Smooth muscle cell (in vitro differentiated cells): ENCODE measurements at regions not wholly inside any gene's neighbourhood (a gene's known extent, or its start where the extent isn't known, plus 50 kb on each side); places are given as distances from the start of the nearest gene placed in this dataset.
"Not testable (repeated sequence)": the region's sequence is repeated elsewhere in the genome, so short reads cannot be mapped to it uniquely, and the experiment has no call there.

Experiments used
- DNase-seq: peaks from one replicate; lab custom pipeline; 2025; ENCODE audit not compliant: unreplicated experiment; lab: John Stamatoyannopoulos, UW
- H2AFZ ChIP-seq: fragments of 200-600 bp; sonication (generic); 2 replicates; pipeline ENCODE4 v1.6.0; 2016; ENCODE audit warnings: antibody characterized with exemption, low read depth, mild to moderate bottlenecking
- H3F3A ChIP-seq: fragments of 200-600 bp; sonication (generic); 2 replicates; pipeline ENCODE4 v1.6.0; 2017; ENCODE audit warnings: antibody characterized with exemption, low read depth
- H3K27ac ChIP-seq: fragments of 200-600 bp; sonication (generic); 2 replicates; pipeline ENCODE4 v1.5.1; 2016; ENCODE audit warnings: low read depth, mild to moderate bottlenecking
- H3K27me3 ChIP-seq: fragments of 200-600 bp; sonication (generic); 2 replicates; pipeline ENCODE4 v1.6.1; 2016; ENCODE audit warnings: low read depth, mild to moderate bottlenecking
- H3K36me3 ChIP-seq: fragments of 200-600 bp; sonication (generic); 2 replicates; pipeline ENCODE4 v1.5.1; 2016; ENCODE audit warnings: low read depth
- H3K4me1 ChIP-seq: fragments of 200-600 bp; sonication (generic); 2 replicates; pipeline ENCODE4 v1.5.1; 2016; ENCODE audit warnings: low read depth
- H3K4me2 ChIP-seq: fragments of 200-600 bp; sonication (generic); 2 replicates; pipeline ENCODE4 v1.6.0; 2016; ENCODE audit warnings: mild to moderate bottlenecking
- H3K4me3 ChIP-seq: fragments of 200-600 bp; sonication (generic); 2 replicates; pipeline ENCODE4 v1.5.1; 2016; ENCODE audit warnings: mild to moderate bottlenecking
- H3K79me2 ChIP-seq: fragments of 200-600 bp; sonication (generic); 2 replicates; pipeline ENCODE4 v1.6.0; 2016; ENCODE audit warnings: low read depth, mild to moderate bottlenecking
- H3K9ac ChIP-seq: fragments of 200-600 bp; sonication (generic); 2 replicates; pipeline ENCODE4 v1.6.0; 2016; ENCODE audit warnings: low read depth
- H3K9me3 ChIP-seq: fragments of 200-600 bp; sonication (generic); replicated peaks from 2 replicates; pipeline ENCODE4 v1.5.1; 2016; ENCODE audit warnings: low read depth
- H4K20me1 ChIP-seq: fragments of 200-600 bp; sonication (generic); 2 replicates; pipeline ENCODE4 v1.6.0; 2016; ENCODE audit warnings: low read depth
- WGBS: methylation state at CpG from one replicate; pipeline ENCODE4 v1.1.7; 2016; ENCODE audit warnings: low lambda C conversion rate; 5-methylcytosine and 5-hydroxymethylcytosine counted together

GRCh38 chr1:146387750-146388469 is 159.1 kb upstream of the NOTCH2NLA start:
- DNase-seq, H3K27me3 ChIP-seq, H3F3A ChIP-seq, H2AFZ ChIP-seq, H3K36me3 ChIP-seq, H3K4me3 ChIP-seq, H4K20me1 ChIP-seq, H3K4me1 ChIP-seq, H3K79me2 ChIP-seq, H3K9me3 ChIP-seq, H3K9ac ChIP-seq: not testable (repeated sequence)
- Histone ChIP-seq H3K4me2 (peak overlapping the region; percentile 35), H3K27ac (peak overlapping the region; percentile 95)
- 48% methylated on average over 9 of the region's 10 CpGs for WGBS

GRCh38 chr1:146386851-146387749 is 158.3 kb upstream of the NOTCH2NLA start:
- not testable (repeated sequence) for H3K27me3 ChIP-seq, H3K79me2 ChIP-seq, H3F3A ChIP-seq, H3K36me3 ChIP-seq, H3K9me3 ChIP-seq, H3K4me1 ChIP-seq, DNase-seq, H4K20me1 ChIP-seq
- peak overlapping the region; percentile 68 for H3K4me3 ChIP-seq
- peak overlapping the region; percentile 92 for H3K9ac ChIP-seq
- H2AFZ ChIP-seq = peak overlapping the region; percentile 85
- peak overlapping the region; percentile 89 for H3K4me2 ChIP-seq
- H3K27ac ChIP-seq = peak overlapping the region; percentile 95
- 2% methylated on average over 30 of the region's 39 CpGs for WGBS

GRCh38 chr1:146381196-146381595 is 152.4 kb upstream of the NOTCH2NLA start:
- 34% methylated on average over 7 of the region's 7 CpGs for WGBS
- not testable (repeated sequence) for H3K27me3 ChIP-seq, H3F3A ChIP-seq, H3K4me1 ChIP-seq, H3K4me2 ChIP-seq, H4K20me1 ChIP-seq, H3K27ac ChIP-seq, H3K4me3 ChIP-seq, H3K9me3 ChIP-seq, H3K79me2 ChIP-seq, H3K36me3 ChIP-seq, H3K9ac ChIP-seq, DNase-seq, H2AFZ ChIP-seq

DNA sequence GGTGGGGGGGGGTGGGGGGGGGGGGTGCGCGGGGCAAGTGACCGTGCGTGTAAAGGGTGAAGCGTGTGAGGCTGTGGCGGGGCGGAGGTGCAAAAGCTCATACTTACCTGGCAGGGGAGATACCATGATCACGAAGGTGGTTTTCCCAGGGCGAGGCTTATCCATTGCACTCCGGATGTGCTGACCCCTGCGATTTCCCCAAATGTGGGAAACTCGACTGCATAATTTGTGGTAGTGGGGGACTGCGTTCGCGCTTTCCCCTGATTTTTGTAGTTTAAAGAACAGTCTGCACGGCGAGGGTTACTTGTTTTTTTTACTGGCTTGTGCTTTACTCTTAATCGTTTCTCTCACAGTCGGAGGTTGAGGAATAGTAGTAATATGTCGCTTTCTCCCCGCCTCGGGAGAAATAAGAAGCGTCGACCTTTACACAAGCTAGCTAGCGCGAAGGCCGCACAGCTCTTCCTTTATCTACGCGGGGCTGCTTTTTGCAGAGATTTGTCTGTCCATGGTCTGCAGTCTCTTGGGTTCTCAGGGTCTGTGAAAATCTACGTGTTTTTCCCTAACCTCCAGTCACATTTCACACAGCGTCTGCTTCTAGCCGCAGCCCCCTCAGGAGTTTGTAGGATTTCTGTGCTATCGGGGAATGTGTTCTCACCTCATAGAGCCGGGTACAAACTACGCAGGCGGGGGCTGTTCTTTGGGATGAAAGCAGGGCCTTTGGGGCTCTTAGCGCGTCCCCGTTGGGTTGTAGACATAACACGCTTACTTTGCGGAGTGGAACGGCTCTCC is 148.1 kb upstream of the NOTCH2NLA start:
- 2% methylated on average over 35 of the region's 42 CpGs for WGBS
- DNase-seq = peak; percentile 59
- not testable (repeated sequence) for H3K27me3 ChIP-seq, H2AFZ ChIP-seq, H3K9me3 ChIP-seq, H3K36me3 ChIP-seq, H3K4me1 ChIP-seq, H3F3A ChIP-seq, H3K79me2 ChIP-seq, H4K20me1 ChIP-seq
- Histone ChIP-seq H3K9ac (peak overlapping the region; percentile 70), H3K27ac (peak overlapping the region; percentile 83), H3K4me3 (peak overlapping the region; percentile 51), H3K4me2 (peak overlapping the region; percentile 75)

DNA sequence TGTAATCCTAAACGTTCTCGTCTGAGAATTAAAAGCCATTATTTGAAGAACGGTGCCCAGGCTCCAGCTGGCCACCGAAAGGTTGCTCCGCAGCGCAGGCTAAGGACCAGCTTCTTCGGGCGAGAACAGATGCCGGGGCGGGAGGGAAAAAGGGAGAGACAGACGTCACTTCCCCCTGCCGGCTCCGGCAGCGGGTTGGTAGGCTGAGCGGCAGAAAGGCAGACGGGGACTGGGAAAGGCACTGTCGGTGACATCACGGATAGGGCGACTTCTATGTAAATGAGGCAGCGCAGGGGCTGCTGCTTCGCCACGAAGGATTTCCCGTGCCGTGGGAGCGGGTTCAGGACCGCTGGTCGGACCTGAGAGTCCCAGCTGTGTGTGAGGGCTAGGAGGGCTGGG is 147.5 kb upstream of the NOTCH2NLA start:
- peak overlapping the region; percentile 83 for H3K27ac ChIP-seq
- H3K4me1 ChIP-seq, H3K79me2 ChIP-seq, H4K20me1 ChIP-seq, H3K36me3 ChIP-seq, H3K9me3 ChIP-seq, H2AFZ ChIP-seq, H3K27me3 ChIP-seq, H3F3A ChIP-seq: not testable (repeated sequence)
- under 1% methylated on average over 26 of the region's 27 CpGs for WGBS
- peak overlapping the region; percentile 51 for H3K4me3 ChIP-seq
- peak; percentile 33 for DNase-seq
- H3K4me2 ChIP-seq = peak overlapping the region; percentile 82
- H3K9ac ChIP-seq = peak overlapping the region; percentile 70

DNA sequence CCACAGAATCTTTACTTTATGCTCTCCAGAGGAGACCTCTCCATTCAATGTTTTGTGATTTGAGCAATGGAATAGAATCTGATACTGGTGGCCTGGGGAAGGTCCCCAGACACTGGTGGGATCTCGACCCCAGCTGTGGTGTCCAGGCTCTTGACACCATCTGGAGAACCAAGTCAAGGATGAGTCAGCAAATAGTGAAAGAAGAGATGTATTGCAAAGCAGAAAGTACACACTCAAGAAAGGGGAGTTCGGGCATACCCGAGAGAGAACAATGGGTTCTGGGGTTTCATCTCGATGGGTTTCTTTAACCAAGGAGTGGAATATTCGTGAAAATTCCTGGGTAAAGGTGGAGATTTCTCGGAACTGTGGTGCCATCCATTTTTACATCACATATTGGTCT is 146.3 kb upstream of the NOTCH2NLA start:
- DNase-seq, H2AFZ ChIP-seq, H3K79me2 ChIP-seq, H3K27ac ChIP-seq, H3K4me1 ChIP-seq, H3K4me2 ChIP-seq, H3K9me3 ChIP-seq, H3K27me3 ChIP-seq, H3K9ac ChIP-seq, H3K4me3 ChIP-seq, H3F3A ChIP-seq, H3K36me3 ChIP-seq, H4K20me1 ChIP-seq: not testable (repeated sequence)
- 94% methylated on average over 6 of the region's 6 CpGs for WGBS

GRCh38 chr1:146369940-146370339 is 141.1 kb upstream of the NOTCH2NLA start:
- peak overlapping the region; percentile 84 for H3K4me2 ChIP-seq
- not testable (repeated sequence) for H3K27ac ChIP-seq, DNase-seq, H3K79me2 ChIP-seq, H4K20me1 ChIP-seq, H3F3A ChIP-seq, H3K4me1 ChIP-seq, H3K36me3 ChIP-seq, H3K9ac ChIP-seq, H3K9me3 ChIP-seq, H3K27me3 ChIP-seq
- WGBS = 2% methylated on average over 23 of the region's 23 CpGs
- H2AFZ ChIP-seq = peak overlapping the region; percentile 74
- peak overlapping the region; percentile 52 for H3K4me3 ChIP-seq

GRCh38 chr1:146355373-146355772 is 126.6 kb upstream of the NOTCH2NLA start:
- not testable (repeated sequence) for H3K9ac ChIP-seq, H3K27me3 ChIP-seq, H3K4me2 ChIP-seq, H3K4me3 ChIP-seq, H3K79me2 ChIP-seq, H3F3A ChIP-seq, H3K4me1 ChIP-seq, H3K9me3 ChIP-seq, DNase-seq, H3K27ac ChIP-seq, H4K20me1 ChIP-seq, H3K36me3 ChIP-seq, H2AFZ ChIP-seq
